Mucosa of rectum (tissue), 2 donors: ENCODE measurements at regions not wholly inside any gene's neighbourhood (a gene's known extent, or its start where the extent isn't known, plus 50 kb on each side); places are given as distances from the start of the nearest gene placed in this dataset.
"Not testable (repeated sequence)": the region's sequence is repeated elsewhere in the genome, so short reads cannot be mapped to it uniquely, and the experiment has no call there.

ENCODE experiments used
- H3K27ac ChIP-seq, 2 donors: one replicate each; pipeline ENCODE4 v1.7.0; 2013; ENCODE audit warnings: inconsistent platforms in 2 of 2, low read depth in 2 of 2, low read length in 2 of 2
- H3K27me3 ChIP-seq, 2 donors: one replicate each; pipeline ENCODE4 v1.7.0; 2013; ENCODE audit warnings: low read length in 2 of 2; ENCODE audit not compliant: control insufficient read depth in 2 of 2, insufficient read depth in 2 of 2
- H3K36me3 ChIP-seq, 2 donors: one replicate each; pipeline ENCODE4 v1.7.0; 2013; ENCODE audit warnings: low read length in 2 of 2; ENCODE audit not compliant: control insufficient read depth in 2 of 2, insufficient read depth in 2 of 2
- H3K4me1 ChIP-seq, 2 donors: one replicate each; pipeline ENCODE4 v1.7.0; 2013; ENCODE audit warnings: low read length in 2 of 2, mild to moderate bottlenecking in 1 of 2; ENCODE audit not compliant: control insufficient read depth in 2 of 2, insufficient read depth in 2 of 2
- H3K4me3 ChIP-seq, 2 donors: one replicate each; pipeline ENCODE4 v1.7.0; 2013; ENCODE audit warnings: low read length in 2 of 2
- H3K9ac ChIP-seq, 2 donors: one replicate each; pipeline ENCODE4 v1.7.0; 2013; ENCODE audit warnings: low read length in 2 of 2, low read depth in 1 of 2, mild to moderate bottlenecking in 1 of 2
- H3K9me3 ChIP-seq, 2 donors: one replicate each; pipeline ENCODE4 v1.7.0; 2013; ENCODE audit warnings: low read length in 2 of 2; ENCODE audit not compliant: control insufficient read depth in 2 of 2
- donor health status: healthy.
- donor health status: Normal muscosa, but diverticular disease.

DNA sequence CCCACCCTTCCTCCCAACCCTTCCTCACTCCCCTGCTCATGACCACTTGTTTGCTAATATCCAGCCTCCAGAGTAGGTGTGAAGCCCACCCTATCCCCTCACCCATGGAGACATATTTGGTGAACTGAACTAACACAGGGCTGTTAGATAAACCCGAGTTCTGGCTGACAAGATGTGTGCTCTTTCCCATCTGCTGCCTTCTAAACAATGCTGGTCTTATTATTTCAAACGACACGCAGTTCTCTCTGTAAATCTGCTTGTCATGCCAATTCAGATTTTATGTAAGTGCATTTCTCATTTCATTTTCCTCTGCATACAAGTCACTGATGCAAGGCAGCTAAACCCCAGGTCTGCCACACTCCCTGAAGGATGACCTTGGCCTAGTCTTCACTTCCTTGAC lies 343.0 kb upstream of the CDH5 start:
- Histone ChIP-seq H3K4me1 (no peaks in the 10 kb centered on the region), H3K9me3 (peaks cover 0 to 3% of the 10 kb centered on the region in 2 donors), H3K9ac (no peak overlapping the region), H3K27me3 (no peaks in the 10 kb centered on the region), H3K4me3 (no peak overlapping the region), H3K27ac (no peak overlapping the region), H3K36me3 (no peaks in the 10 kb centered on the region)

DNA sequence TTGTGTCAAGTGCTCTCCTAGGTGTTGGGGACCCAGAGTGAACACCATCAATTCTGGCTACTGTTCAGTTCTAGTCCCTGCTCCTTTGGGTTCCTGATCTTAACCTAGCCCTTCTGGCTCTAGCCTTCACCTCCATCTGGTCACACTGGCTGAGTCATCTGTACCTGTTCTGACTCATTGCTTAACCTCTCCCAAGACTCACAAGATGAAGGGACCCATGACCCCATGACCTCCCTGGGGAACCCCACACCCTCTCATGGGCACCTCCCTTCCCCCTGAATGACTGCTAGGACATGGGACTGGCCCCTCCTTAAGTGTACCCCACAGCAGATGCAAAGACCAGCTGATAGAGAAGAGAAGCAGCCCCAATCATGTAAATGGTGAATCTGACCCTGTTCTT lies 345.8 kb upstream of the CDH5 start:
- no peaks in the 10 kb centered on the region for H3K4me1 ChIP-seq
- peaks cover 0 to 3% of the 10 kb centered on the region in 2 donors for H3K9me3 ChIP-seq
- H3K27ac ChIP-seq = no peak overlapping the region
- H3K36me3 ChIP-seq = no peaks in the 10 kb centered on the region
- no peak overlapping the region for H3K9ac ChIP-seq
- no peaks in the 10 kb centered on the region for H3K27me3 ChIP-seq
- no peak overlapping the region for H3K4me3 ChIP-seq

DNA sequence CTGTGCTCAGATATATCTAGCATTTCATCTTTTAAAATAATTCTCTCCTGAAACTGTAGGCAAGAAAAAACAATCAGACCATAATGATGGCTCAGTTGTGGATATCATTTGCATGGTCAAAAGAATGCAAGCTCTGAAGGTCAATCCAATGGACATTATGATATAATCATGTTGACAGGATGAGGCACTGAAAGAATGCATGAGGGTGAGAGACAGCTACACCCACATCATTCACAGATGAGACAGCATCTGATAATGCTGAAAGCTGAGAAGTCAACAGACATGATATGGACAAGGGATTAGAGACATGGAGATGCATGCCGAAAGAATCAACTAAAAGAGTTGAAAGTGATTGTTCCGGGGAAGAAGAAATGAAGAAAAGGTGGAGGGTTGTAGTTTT lies 346.4 kb upstream of the CDH5 start:
- Histone ChIP-seq H3K4me1 (no peaks in the 10 kb centered on the region), H3K27ac (no peak overlapping the region), H3K27me3 (no peaks in the 10 kb centered on the region), H3K9ac (no peak overlapping the region), H3K36me3 (no peaks in the 10 kb centered on the region), H3K9me3 (peaks cover 0 to 3% of the 10 kb centered on the region in 2 donors), H3K4me3 (no peak overlapping the region)

DNA sequence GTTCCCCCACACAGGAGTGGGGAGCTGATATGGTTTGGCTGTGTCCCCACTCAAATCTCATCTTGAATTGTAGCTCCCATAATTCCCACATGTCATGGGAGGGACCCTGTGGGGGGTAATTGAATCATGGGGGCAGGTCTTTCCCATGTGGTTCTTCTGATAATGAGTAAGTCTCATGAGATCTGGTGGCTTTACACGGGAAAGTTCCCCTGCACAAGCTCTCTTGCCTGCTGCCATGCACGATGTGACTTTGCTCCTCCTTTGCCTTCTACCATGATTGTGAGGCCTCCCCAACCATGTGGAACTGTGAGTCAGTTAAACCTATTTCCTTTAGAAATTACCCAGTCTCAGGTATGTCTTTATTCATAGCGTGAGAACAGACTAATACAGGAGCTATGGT lies 347.0 kb upstream of the CDH5 start:
- H3K27me3 ChIP-seq, H3K36me3 ChIP-seq, H3K9ac ChIP-seq, H3K27ac ChIP-seq, H3K4me1 ChIP-seq, H3K4me3 ChIP-seq, H3K9me3 ChIP-seq: not testable (repeated sequence)

DNA sequence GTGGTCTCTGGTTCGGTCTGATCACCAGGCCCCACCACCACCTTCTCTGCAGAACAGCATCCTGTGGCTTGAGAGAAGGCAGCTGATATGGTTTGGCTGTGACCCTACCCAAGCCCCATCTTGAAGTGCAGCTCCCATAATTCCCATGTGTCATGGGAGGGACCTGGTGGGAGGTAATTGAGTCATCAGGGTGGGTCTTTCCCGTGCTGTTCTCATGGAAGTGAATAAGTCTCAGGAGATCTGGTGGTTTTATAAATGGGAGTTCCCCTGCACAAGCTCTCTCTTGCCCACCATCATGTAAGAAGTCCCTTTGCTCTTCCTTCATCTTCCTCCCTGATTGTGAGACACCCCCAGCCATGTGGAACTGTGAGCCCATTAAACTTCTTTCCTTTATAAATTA lies 352.3 kb upstream of the CDH5 start:
- Histone ChIP-seq H3K27me3 (no peaks in the 10 kb centered on the region), H3K36me3 (no peaks in the 10 kb centered on the region), H3K4me1 (no peaks in the 10 kb centered on the region), H3K9ac (no peak overlapping the region), H3K9me3 (no peaks in the 10 kb centered on the region), H3K4me3 (no peak overlapping the region), H3K27ac (no peak overlapping the region)

DNA sequence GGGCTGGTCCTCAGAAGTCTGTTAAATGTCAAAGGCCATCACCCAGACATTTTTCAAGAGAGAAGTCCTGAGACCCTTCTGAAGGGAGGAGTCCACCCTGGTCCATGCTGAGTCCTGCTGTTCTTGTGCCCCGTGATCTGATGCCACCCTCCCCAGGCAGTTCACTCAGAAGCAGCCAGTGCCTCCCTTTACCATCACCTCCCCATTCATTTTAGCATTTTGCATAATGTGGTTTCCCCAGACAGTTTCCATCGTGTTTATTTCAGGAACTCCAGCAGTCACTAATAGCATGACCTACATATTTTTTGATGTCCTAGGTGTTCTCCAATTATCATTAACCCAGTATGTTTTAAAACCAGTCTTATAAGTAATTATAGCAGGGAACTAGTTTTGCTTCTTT lies 353.0 kb upstream of the CDH5 start:
- Histone ChIP-seq H3K4me3 (no peak overlapping the region), H3K36me3 (no peaks in the 10 kb centered on the region), H3K27me3 (no peaks in the 10 kb centered on the region), H3K27ac (no peak overlapping the region), H3K9me3 (no peaks in the 10 kb centered on the region), H3K4me1 (no peaks in the 10 kb centered on the region), H3K9ac (no peak overlapping the region)

DNA sequence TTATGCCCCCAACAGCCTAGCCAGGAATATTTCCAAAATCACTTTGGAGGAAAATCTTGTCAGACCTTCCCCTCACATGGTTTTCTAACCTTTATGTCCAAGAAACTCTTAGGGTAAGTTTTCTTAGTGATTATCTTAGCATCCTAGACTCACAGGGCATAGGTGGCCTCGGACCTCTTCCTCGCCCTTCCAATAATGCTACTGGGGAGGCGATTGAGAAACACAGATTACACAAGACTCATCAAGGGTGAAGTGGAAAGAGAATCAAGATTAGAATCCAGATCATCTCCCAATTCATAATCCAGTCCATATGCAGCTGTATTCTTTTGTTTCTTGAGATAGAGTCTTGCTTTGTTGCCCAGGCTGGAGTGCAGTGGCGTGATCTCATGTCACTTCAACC lies 358.4 kb upstream of the CDH5 start:
- H3K36me3 ChIP-seq = no peaks in the 10 kb centered on the region
- H3K4me3 ChIP-seq = no peak overlapping the region
- no peaks in the 10 kb centered on the region for H3K4me1 ChIP-seq
- no peaks in the 10 kb centered on the region for H3K27me3 ChIP-seq
- no peaks in the 10 kb centered on the region for H3K9me3 ChIP-seq
- H3K9ac ChIP-seq = no peak overlapping the region
- no peak overlapping the region for H3K27ac ChIP-seq

DNA sequence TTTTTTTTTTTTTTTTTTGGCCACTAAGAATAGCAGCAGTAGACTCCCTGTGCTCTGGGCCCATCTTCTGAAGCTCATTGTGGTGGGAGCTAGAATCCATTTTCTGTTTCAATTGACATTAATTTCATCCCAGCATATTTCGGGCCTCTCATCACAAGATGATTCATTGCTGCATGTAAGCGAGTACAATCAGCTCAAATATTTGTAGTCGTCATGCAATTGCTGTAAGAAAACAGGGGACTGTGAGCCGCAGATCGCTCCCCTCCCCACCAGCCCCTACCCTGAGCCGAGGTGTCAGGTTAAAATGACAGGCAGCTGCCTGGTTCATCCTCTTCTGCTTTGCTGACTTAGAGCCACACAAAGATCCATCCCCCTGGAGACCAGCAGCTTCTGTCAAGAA lies 358.8 kb upstream of the CDH5 start:
- no peak overlapping the region for H3K4me3 ChIP-seq
- no peaks in the 10 kb centered on the region for H3K27me3 ChIP-seq
- no peak overlapping the region for H3K9ac ChIP-seq
- no peak overlapping the region for H3K27ac ChIP-seq
- no peaks in the 10 kb centered on the region for H3K4me1 ChIP-seq
- H3K36me3 ChIP-seq = no peaks in the 10 kb centered on the region
- H3K9me3 ChIP-seq = no peaks in the 10 kb centered on the region

DNA sequence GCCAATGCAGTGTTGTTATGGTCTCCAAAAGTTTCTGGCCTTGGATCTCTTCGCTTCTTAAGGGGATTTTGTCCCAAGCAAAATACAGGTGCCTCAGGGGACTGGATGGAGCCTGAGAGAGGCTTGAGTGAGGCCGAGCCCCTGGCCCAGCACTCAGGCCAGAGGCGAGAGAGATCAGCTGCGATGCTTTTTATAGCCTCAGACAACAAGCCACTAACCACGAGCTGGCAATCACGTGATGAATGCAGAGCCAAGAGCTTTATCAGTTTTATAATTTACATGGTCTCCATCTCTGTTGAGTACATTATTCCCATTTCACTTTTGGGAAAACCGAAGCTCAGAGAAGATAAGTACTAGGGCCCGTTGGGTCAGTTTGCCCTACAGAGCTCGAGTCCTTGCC lies 360.0 kb upstream of the CDH5 start:
- H3K27me3 ChIP-seq = no peaks in the 10 kb centered on the region
- no peaks in the 10 kb centered on the region for H3K36me3 ChIP-seq
- no peak overlapping the region for H3K27ac ChIP-seq
- H3K4me3 ChIP-seq = no peak overlapping the region
- no peaks in the 10 kb centered on the region for H3K4me1 ChIP-seq
- H3K9me3 ChIP-seq = no peaks in the 10 kb centered on the region
- H3K9ac ChIP-seq = no peak overlapping the region

DNA sequence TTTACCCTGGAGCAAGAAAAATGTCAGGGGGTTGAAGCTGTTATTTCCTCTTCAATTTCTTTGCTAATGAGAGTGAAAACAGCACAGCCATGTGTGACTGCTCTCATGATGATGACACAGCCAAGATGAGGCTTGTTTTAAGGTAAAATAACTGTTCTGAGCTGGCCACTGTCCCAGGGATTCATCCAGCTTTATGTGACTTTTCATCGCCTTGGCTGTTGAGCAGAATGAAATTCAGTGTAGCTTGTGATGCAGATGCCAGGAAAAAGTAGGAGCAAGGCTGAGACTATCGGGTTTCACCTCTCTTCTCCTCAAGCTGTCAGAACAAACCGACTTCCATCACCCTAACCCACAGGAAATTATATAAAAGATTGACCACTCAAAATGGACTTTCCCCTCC lies 361.8 kb upstream of the CDH5 start:
- Histone ChIP-seq H3K27me3 (no peaks in the 10 kb centered on the region), H3K9ac (no peak overlapping the region), H3K4me1 (no peaks in the 10 kb centered on the region), H3K4me3 (no peak overlapping the region), H3K36me3 (no peaks in the 10 kb centered on the region), H3K27ac (no peak overlapping the region), H3K9me3 (no peaks in the 10 kb centered on the region)

DNA sequence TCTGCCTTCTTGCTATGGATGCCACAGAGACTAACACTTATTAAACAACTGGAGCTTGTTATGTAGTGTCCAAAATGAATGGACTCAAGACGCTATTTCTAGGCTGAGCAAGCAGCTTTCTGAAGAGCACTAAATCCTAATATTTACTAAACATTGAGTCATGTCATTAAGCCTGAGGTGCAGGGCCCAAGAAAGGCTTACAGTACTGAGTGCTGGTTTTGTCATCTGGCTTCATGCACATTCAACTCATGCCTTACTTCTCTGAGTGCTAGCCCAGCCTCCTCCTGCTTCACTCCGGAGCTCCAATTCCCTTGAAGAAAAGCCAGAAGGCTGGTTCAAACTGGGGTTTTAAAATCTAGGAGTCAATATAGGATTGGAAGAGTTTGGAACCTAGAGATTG lies 363.3 kb upstream of the CDH5 start:
- Histone ChIP-seq H3K4me3 (no peak overlapping the region), H3K27me3 (no peaks in the 10 kb centered on the region), H3K9ac (no peak overlapping the region), H3K4me1 (no peaks in the 10 kb centered on the region), H3K9me3 (no peaks in the 10 kb centered on the region), H3K36me3 (no peaks in the 10 kb centered on the region), H3K27ac (no peak overlapping the region)
